AG09309 (cell line): ENCODE measurements at regions not wholly inside any gene's neighbourhood (a gene's known extent, or its start where the extent isn't known, plus 50 kb on each side); places are given as distances from the start of the nearest gene placed in this dataset.

Source experiments
- DNase-seq: peaks from one replicate; pipeline ENCODE4 v3.0.0-alpha.2; 2010; ENCODE audit warnings: low read depth
- H3K4me3 ChIP-seq: 2 replicates; pipeline ENCODE4 v1.5.1; 2011; ENCODE audit warnings: mild to moderate bottlenecking, low read depth, low read length, moderate library complexity; ENCODE audit not compliant: control insufficient read depth
- CTCF ChIP-seq: IDR thresholded peaks from 2 replicates; pipeline ENCODE4 v1.5.1; 2011; ENCODE audit warnings: mild to moderate bottlenecking, low read depth, low read length, inconsistent platforms; ENCODE audit not compliant: insufficient read depth, control insufficient read depth; ENCODE audit errors: missing control alignments

- no peak for DNase-seq
- no peak for TF ChIP-seq CTCF
- no peak overlapping the region for H3K4me3 ChIP-seq
Measured at GRCh38 chr5:2338686-2339085, 412.8 kb downstream of the IRX2 start.

DNA sequence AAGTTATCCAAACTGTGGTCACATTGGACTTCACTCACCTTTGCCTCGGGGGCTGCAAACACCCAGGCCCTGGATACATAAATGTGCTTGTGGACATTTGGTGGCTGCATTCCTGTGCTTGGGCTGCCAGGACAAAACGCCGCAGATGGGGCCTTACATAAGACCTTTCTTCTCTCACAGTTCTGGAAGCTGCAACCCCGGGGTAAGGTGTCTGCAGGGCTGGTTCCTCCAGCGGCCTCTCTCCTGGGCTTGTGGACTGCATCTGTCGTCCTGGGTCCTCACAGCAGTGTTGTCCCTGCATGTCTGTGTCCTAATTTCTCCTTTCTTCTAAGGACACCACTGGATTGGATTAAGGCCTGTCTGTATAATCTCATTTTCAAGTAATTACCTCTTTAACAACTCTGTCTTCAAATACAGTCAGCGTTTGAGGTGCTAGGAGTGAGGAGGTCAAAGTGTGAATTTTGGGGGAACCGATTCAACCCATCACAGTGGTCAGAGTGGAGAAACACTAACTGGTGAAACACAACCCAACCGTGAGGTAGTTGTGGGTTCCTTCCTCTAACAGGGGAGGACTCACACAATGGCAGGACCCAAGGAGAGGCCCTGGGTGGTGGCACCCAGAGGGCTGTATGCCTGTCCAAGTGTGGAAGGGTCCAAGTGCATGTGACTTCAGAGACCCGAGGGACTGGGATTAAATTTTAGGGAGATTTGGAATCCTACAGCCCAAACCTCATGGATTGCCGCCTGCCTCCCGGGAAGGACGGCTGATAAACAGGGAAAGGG, 415.6 kb downstream of the IRX2 start:
- TF ChIP-seq CTCF, result no peak
- H3K4me3 ChIP-seq, result no peak overlapping the region
- no peak for DNase-seq

DNA sequence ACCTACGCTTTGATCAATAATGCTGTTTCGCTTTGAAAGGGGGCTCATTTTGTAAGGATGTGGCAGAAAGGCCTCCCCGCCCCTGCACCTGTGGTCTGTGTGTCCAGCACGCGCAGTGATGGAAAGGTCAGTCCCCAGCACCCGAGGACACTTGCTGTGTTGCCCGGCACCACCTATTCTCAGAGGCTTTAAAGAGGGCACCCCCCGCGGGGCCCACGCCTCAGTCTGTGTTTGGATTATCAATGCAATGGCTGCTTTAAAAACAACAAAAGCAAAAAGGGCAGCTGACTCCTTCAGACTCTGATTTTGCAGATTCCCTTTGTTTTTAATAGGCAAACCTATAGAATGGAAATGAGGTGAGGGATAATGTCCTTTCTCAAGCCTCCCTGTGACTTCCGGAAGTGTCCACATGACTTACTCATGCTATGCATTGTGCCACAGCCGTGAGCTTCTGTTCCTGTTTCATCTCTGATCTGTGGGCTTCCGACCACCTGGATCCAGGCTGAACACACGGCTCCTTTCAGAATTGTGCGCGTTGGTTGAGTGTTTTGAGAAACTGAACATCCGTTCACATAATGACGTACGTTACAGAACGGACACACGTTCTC, 416.2 kb downstream of the IRX2 start:
- DNase-seq, result no peak
- H3K4me3 ChIP-seq, result no peak overlapping the region

DNA sequence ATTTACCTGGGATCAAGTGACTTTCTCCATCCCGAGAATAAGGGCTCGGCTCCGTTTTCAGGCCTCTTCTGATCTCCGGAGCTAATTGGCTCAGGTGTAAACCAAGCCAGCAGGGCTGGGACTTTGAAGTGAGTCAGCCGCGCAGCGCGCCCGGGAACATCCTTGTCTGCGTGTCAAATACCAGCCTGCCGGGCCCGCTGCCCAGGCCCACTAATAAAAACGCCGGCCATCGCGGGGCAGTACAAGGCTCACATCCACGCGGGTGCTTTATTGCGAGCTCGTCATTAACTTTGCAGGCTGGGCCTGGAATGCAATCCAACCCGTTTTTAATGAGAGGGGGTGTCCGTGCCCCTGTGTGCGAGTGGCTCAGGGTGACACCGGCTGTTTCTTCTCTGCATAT, 416.8 kb downstream of the IRX2 start:
- no peak for TF ChIP-seq CTCF
- H3K4me3 ChIP-seq, result no peak overlapping the region
- DNase-seq, result no peak

More for the DNA sequence above, 416.2 kb downstream of the IRX2 start:
- no peak for TF ChIP-seq CTCF

DNA sequence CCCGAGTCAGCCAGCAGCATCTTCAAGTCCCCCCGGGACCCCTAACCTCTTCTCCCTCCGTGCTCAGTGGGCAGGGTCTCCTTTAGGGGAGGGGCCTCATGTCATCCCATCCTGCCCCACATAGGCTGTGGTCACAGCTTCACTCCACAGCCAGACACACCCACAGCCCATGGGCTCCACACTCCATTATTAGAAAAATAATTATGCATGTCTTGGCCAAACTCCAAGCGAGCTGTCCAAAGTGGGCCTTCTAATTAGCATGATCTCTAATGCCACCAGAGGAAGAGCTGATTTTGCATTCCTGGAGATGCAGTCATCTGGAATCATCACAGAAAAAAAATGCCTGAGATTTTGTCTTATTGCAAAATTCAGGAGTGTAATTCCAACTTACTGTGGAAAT, 418.2 kb downstream of the IRX2 start:
- H3K4me3 ChIP-seq, result no peak overlapping the region
- no peak for DNase-seq
- no peak for TF ChIP-seq CTCF

GRCh38 chr5:2332521-2332920, 419.0 kb downstream of the IRX2 start:
- TF ChIP-seq CTCF, result no peak
- DNase-seq, result no peak
- H3K4me3 ChIP-seq, result no peak overlapping the region
